ENCODE measurements at regions not wholly inside any gene's neighbourhood (a gene's known extent, or its start where the extent isn't known, plus 50 kb on each side); places are given as distances from the start of the nearest gene placed in this dataset.

DNA sequence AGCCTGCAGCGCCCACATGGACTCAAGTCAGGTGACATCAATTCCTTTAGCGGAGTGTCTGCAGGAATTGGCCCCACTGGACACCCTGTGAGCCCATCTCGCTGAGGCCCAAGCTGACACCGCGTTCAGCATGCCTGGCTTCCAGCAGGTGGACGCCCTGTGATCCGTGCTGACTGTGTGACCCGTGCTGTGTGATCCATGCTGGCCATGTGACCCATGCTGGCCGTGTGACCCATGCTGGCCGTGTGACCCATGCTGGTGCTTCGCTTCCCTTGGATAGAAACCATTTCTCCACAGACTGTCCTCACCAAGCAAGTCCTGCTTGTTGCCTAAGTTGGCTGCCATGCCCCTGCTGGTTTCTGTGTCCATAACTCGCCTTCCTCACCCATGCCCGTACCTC is 392.1 kb downstream of the BRD1 start:
- no peak for DNase-seq (ENCODE audit: low read depth)

DNA sequence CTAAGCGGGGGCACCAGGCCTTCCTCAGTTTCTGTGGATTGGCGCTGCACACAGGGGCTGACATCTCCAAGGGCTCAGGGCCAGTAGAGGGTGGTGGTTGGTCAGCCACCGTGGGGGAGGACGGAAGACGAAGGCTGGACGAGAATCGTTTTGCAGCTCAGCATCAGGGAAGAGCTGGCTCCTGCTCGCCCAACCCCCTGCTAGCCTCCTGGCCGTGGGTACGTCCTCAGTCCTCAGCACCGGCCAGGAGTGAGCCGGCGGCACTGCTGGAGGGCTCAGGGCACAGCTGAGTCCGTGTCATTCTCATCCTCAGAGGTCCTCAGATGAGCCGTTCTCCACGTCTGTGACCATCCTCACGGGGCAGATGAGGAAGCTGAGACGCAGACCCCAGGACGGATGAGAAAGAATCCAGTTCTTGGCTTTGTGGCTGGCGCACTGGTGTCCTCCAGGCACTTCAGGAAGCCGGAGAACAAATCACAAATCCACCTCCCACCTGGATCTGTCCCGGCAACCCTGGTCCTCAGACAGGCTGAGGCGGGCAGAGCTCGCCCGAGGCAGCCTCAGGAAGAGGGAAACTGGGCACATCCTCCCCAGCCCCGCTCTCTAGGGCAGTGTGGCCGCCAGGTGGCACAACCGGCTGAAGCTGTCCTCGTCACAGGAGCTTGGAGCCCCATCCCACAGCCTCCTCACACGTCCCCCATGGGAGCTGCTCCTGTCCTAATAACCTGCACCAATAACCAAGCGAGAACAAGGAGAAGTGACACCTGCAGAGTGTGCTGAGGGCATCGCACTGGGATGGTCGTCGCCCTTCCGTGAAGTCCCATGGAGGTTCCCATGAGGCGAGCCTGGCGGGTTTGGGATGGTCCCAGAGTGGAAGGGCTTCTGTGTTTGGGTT is 393.7 kb downstream of the BRD1 start:
- no peak for DNase-seq (ENCODE audit: low read depth)

DNA sequence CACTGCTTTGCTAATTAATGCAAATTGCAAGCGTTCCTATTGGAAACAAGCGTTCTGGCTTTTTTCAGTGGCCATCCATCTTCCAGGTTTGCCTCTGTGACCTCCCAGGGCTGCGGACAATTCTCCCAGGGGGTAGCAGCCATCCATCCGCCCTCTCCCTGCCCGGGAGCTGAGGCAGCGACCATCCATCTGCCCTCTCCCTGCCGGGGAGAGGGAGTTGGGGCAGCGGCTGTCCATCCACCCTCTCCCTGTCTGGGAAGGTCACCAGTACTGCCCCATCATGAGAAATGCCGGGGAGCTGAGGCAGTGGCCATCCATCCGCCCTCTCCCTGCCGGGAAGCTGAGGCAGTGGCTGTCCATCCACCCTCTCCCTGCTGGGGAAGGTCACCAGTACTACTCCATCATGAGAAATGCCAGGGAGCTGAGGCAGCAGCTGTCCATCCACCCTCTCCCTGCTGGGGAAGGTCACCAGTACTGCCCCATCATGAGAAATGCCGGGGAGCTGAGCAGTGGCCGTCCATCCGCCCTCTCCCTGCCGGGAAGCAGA is 394.7 kb downstream of the BRD1 start:
- no peak for DNase-seq (ENCODE audit: low read depth)

DNA sequence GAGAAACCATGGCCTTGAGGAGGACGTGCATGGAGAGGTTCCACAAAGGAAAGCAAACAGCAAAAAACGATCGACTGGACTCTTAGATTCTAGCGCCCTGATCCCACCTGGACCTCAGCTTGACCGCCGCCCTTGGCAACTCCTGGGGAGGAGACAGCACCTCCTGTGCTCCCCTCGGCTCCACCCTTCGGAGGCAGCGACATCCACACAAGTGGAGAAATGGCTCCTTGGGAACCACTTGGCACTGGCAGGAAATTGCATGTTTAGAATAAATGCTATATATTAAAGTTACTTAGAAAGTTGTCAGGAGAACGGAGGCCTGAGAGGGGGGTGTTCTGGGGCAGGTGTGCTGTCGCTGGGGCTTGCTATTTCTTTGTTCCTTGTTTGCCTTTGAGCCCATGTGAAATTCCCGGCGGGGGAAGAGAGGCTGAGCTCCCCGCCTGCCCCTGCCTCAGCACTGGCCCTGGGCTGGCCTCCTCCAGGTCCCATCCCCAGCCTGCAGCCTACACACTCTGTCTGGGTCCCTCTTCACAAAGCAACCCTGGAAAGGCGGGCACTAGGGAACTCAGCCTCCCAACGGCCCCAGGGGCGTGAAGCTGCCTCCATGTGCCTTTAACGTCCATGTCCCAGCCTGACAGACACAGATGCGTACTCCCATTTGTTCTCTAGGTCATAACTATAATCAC is 395.3 kb downstream of the BRD1 start:
- no peak for DNase-seq (ENCODE audit: low read depth)

DNA sequence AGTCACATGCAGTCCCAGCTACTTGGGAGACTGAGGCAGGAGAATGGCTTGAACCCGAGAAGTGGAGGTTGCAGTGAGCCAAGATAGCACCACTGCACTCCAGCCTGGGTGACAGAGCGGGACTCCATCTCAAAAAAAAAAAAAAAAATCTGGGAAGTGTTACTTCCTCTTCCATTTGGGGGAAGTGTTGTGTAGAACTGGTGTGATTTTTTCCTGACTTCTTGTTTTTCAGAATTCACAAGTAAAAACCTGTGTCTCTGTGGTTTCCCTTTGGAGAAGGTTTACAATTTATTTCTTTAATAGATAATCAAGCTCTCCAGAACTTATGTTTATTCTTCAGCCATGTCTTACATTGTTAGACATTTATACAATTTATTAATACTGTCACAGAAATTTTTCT is 396.1 kb downstream of the BRD1 start:
- DNase-seq (ENCODE audit: low read depth), result no peak

DNA sequence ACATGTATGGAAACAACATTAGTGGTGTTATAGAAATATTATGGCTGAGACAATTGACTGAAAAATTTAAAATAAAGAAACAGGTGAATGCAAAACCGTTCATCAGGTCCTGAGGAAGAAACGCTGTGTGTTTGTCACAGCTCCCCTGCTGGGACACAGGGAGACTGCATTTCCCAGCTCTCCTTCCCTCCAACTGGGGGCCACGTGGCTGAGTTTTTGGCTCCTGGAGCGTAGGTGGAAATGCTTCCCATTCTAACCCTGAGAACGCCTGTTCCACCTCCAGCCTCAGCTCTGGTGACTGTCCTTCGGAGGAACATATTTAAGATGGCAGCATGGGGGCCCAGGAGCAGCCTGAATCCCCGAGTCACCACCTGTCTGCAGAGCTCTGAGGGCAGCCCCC is 398.6 kb downstream of the BRD1 start:
- no peak for DNase-seq (ENCODE audit: low read depth)

DNA sequence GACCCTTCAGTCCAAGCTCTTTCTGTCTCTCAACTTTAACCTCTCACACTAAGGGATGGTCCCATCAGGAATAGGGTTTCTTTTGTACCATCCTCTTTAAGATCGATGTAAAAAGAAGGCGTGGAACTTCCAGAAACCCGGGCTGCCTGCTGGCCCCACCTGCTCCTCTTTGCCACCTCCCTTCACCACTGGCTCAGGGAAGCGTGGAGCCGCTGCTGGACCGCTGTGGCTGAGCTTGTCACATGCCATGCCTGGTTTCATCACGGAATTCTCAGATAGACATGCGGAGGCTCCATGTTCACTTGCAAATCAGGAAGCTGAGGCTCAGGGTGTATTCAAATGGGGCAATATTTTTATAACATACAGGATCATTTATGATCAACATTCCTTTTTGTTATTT is 399.7 kb downstream of the BRD1 start:
- no peak for DNase-seq (ENCODE audit: low read depth)

DNA sequence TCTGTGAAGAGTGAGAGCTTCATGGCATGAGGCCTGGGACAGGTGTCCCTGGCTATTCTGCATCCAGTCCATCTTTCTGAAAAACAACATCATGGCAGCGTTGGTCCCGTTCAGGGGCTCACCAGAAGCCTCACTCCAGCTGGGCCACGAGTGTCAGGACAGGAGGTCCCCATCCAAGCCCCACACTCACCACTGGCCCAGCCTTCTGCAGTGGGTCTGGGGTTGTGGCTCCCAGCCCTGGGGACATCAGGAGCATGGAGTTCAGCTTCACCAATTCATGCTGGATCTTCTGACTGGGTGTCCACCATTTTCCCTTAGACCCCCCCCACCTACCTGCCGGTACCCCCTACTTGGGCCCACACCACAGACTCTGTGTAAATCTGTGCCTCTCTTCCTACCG is 400.3 kb downstream of the BRD1 start:
- DNase-seq (ENCODE audit: low read depth), result no peak

DNA sequence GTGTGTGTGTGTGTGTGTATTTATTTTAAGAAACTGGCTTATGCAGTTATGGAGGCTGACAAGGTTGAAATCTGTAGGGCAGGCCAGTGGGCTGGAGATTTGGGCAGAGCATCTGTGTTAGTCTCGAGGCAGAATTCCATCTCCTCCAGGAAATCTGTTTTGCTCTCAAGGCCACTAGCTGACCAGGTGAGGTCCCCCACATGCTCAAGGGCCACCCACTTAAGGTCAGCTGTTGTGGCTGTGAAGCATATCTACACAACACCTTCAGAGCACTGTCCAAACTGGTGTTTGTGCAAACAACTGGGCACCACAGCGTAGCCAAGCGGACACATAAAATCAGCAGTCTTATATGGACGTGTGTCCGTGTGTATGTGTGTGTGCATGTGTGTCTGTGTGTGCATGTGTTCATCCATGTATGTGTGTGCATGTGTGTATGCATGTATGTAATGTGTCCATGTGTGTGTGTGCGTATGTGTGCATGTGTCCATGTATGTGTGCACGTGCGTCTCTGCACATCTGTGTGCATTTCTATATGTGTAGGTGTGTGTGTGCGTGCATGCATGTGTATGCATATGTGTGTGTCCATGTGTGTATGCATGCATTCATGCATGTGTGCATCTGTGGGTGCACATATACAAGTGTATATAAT is 400.9 kb downstream of the BRD1 start:
- no peak for DNase-seq (ENCODE audit: low read depth)

DNA sequence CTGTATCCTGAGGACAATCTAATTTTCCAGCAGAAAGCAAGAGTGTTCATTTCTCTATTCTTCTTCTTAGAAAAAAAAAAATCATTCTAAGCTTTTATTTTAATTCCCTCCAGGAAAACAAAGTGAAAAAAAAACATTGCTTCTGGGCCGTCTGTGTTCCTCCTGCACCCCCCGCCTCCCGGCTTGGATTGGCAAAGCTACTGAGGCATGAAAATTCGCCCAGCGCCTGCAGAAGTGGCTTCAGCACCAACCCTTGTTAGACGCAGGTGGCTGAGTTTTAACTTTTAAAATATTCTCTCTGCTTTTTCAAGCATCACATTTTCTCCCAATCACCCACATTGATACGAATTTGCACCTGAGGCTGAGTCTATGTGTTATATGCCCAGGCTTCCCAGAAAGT is 401.6 kb downstream of the BRD1 start:
- no peak for DNase-seq (ENCODE audit: low read depth)

DNA sequence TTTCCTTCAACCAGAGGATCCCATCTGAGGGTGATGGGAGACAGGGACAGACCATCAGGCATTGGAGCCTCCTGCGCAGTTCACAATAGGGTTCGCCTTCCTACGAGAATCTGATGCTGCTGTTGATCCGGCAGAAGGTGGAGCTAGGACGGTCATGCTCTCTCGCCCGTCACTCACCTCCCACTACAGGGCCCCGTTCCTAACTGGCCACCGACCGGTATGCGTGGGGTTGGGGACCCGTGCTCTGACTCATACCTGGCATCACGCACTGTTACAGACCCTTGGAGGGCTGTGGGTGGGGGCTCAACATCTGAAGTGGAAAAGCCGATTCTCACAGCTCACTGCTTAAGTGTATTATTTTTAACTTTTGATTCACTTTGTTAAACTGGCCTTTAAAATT is 402.3 kb downstream of the BRD1 start:
- no peak for DNase-seq (ENCODE audit: low read depth)

DNA sequence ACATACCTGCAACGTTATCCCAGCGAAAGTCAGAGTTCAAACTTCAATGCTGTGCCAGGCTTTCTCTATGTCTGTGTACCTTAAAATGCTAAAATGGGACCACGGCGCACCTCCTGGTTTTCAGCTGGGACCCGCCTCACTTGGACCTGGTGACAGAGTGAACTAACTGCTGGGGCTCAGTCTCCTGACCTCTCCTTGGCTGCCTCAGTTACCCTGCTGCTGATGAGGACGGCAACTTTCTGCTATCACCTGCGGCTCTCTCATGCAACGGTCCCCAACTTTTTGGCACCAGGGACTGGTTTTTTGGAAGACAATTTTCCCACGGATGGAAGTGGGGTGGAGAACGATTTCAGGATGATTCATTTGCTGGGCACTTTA is 402.8 kb downstream of the BRD1 start:
- DNase-seq (ENCODE audit: low read depth), result no peak

DNA sequence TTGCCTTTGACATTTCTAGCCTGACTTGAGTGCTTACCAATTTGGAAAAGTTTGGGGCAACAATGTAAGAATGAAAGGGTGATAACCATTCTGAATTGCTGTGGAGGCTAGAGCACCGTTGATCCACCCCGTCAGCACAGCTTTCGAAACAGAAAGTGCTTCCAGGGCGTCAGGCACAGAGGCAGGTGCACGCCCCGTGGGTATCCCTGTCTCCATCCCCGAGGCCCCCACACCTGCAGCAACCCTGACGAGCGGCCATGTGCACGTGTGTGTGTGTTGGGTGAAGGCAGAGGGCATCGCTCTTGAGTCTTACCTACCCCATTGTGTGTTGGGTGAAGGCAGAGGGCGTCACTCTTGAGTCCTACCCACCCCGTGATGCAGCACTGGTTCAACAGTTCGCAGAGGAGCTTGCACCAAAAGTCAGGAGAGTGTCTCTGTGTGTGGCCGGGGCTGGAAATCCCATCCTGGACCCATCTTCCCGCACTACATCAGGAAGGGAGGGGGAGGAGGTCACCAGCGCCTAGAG is 404.5 kb downstream of the BRD1 start:
- no peak for DNase-seq (ENCODE audit: low read depth)

DNA sequence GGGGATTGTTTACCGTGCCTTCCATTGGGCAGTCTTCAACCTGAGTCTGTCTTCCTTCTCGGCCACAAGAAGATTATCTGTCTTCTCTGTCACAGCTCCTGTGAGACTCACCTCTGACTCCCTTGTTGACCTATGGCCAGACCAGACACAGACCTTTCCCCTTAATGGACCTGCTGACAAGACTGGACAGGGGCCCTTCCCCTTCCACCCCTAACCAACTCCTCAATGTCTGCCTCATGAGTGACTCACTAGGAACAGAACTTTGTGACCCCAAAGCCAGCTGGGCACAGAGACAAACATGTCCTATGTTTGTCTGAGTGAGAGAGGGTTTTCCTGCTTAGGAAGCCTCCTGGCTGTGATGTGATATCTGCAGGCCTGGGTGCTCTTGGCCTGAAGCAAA is 405.0 kb downstream of the BRD1 start:
- no peak for DNase-seq (ENCODE audit: low read depth)

DNA sequence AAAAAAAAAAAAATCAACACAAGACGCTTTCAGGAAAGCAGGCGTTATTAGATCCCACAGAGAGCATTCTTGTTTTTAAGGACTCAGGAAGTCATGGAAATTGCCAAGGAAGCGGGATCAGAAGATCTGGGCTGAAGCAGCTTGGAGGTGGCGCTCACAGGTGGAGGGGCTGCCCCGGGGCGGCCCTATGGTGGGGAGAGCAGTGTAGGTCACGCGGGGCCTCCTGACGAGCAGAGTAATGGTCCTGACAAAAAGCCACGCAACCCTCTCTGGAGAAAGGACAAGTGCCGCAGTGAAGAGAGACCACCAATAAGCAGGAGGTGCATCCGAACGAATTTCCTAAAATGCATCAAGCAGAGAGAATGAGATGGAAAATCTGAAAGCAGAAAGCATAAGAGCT is 407.0 kb downstream of the BRD1 start:
- DNase-seq (ENCODE audit: low read depth), result no peak

DNA sequence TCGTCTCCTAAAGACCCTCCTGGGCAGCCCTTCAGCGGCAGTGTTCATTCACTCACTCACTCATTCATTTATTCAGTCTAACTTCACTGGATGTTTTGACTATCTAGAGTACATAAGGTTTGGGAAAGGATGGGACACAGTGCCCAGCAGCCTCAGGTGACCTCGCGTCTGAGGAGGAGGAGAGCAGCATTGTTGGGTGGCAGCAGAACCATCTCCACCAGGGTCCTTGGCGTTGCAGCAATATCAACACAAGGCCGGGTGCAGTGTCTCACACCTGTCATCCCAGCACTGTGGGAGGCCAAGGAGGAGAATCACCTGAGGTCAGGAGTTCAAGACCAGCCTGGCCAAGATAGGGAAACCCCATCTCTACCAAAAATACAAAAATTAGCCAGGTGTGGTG is 408.0 kb downstream of the BRD1 start:
- DNase-seq (ENCODE audit: low read depth), result no peak

DNA sequence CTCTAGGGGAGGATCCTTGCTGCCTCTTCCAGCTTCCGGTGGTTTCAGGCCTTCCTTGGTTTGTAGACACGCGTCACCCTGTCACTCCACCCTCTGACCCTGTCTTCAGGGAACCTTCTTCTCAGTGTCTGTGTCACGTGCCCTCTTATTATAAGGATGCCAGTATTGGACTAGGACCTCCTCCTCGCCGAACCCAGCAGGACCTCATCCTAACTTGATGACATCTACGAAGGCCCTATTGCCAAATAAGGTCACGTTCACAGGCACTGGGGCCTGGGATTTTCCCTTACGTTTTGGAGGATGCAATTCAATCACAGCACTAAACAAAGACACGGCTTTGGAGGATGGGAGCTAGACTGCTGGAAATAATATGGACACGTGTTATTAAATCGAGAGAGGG is 408.7 kb downstream of the BRD1 start:
- DNase-seq (ENCODE audit: low read depth), result no peak

DNA sequence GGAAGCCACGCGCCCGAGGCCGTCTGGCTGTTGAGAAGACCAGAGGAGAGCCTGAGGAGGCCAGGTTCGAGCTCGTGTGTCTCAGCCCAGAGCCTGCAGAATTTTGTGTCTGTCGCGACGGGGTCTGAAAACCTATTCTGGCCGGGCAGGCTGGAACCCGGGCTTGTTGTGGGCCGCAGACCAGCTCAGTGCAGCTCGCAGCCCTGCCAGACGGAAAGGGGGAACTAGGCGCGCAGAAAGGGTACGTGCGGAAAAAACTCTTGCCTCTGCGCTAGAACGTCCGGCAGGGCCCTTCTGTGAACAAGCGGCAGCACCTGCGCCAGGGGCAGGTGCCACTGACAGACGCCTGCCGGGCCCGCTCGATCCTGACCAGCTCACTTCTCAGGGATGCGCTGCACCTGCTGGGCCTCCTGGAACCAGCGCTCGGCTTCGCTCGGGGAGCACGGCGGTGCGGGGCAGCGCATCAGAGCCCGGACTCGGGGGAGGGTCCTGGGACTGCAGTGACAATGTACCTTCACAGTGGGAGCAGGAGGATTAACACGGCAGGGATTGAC is 409.3 kb downstream of the BRD1 start:
- no peak for DNase-seq (ENCODE audit: low read depth)

DNA sequence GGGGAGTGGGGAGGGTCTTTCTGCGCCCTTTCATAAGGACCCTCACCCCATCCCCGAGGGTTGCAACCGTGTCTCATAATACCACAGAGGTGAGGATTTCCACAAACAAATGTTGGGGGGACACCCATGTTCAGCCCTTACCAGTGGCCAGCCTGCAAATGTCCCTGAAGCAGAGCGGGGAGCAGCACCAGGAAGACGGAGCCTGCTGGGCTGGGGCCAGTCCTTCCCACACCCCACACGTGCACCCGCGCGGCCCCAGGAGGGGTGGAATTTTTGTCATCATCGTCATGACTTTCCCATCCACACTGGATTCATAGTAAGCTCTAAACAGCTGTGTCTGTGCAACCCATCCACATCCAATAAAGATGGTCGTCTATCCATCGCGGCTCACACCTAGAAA is 409.8 kb downstream of the BRD1 start:
- DNase-seq (ENCODE audit: low read depth), result no peak

DNA sequence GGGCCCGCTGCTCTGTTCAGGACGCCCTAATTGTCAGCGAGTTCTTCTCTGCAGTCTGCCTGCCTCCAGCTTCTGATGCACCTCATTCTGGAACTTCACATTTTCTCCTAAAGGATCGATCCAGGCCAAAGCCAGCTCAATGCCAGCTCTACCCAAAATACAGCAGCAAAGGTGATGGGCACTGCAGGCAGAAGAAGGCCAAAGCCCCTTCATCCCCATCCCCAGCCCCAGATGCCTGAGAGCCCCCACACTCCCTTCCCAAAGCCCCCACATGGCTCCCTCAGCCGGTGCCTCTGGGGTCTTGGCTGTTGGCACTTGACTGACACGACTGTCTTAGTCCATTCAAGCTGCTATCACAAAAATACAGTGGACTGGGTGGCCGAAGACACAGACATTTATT is 410.3 kb downstream of the BRD1 start:
- no peak for DNase-seq (ENCODE audit: low read depth)

DNA sequence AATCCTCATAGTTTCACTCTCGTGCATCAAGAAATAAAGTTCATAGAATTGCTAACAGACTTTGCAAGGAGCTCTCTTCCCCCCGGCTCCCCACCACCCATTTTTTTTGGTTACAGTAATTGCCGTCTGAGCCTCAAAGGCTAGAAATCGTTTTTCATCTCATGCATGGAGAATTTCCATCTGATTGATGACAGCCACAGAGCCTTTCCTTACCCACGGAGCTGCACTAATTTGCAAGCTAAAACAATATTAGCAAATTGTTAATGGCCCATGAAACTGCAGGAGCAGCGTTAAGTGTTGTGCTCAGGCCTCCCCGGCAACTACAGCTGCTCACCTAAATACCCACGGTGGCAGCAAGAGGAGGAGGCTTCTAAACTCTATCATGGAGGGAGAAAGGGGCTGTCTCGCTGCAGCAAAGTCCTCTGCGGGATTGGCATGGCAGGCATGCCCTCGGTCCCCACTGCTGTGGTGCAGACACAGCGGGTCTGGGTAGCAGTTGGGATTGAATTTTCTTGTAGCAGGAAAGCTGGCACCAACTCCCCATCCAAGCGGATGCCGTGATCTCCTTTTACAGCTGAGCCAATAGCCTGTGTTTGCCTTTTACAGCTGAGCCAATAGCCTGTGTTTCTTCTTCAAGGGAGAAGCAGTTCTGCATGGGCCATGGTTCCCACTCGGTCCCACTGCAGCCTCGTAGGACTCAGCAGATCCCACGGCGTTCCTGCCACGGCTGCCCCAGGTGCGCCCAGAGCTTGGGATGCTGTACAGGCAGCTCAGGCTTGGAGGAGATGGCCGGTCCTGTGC is 412.3 kb downstream of the BRD1 start:
- no peak for DNase-seq (ENCODE audit: low read depth)

DNA sequence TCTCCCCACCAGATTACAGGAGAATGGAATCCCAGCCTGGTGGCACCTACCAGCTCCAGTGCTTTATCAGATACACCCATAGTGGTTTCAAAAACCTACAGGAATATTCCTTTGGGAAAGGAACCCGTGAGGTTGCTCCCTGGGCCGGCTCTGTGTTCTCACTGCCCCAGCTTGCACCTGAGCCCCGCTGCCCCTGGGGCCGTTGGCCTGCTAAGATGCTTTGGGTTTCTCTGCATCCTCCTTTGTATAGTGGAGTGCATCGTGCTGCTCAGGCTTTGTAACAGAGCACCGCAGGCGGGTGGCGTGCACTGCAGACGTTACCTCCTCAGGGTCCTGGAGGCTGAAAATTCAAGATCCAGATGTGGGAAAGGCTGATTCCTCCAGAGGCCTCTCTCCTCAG is 414.1 kb downstream of the BRD1 start:
- DNase-seq (ENCODE audit: low read depth), result no peak

Measured in stimulated activated CD8-positive, alpha-beta memory T cell treated with anti-CD3 and anti-CD28 coated beads, Interleukin-12 subunit alpha, Interleukin-12 subunit beta, amount 100 ng/mL, for 4 hours (primary cell).